ENCODE measurements at regions not wholly inside any gene's neighbourhood (a gene's known extent, or its start where the extent isn't known, plus 50 kb on each side); places are given as distances from the start of the nearest gene placed in this dataset.
"Not testable (repeated sequence)": the region's sequence is repeated elsewhere in the genome, so short reads cannot be mapped to it uniquely, and the experiment has no call there.

GRCh38 chr6:56778503-56778902 lies 135.8 kb upstream of the DST start:
- not testable (repeated sequence) for TF ChIP-seq POLR2AphosphoS5 (IDR thresholded peaks at IDR 0.05); CTCF (IDR thresholded peaks at IDR 0.05); POLR2A (IDR thresholded peaks at IDR 0.05; ENCODE audit: low read depth)
